ENCODE measurements at regions not wholly inside any gene's neighbourhood (a gene's known extent, or its start where the extent isn't known, plus 50 kb on each side); places are given as distances from the start of the nearest gene placed in this dataset.

GRCh38 chr13:111451402-111451801 lies 131.0 kb downstream of the TEX29 start:
- no peak for TF ChIP-seq CTCF (IDR thresholded peaks at IDR 0.05)
- TF ChIP-seq POLR2A (IDR thresholded peaks at IDR 0.05): no peak
